ENCODE measurements at regions not wholly inside any gene's neighbourhood (a gene's known extent, or its start where the extent isn't known, plus 50 kb on each side); places are given as distances from the start of the nearest gene placed in this dataset.

DNA sequence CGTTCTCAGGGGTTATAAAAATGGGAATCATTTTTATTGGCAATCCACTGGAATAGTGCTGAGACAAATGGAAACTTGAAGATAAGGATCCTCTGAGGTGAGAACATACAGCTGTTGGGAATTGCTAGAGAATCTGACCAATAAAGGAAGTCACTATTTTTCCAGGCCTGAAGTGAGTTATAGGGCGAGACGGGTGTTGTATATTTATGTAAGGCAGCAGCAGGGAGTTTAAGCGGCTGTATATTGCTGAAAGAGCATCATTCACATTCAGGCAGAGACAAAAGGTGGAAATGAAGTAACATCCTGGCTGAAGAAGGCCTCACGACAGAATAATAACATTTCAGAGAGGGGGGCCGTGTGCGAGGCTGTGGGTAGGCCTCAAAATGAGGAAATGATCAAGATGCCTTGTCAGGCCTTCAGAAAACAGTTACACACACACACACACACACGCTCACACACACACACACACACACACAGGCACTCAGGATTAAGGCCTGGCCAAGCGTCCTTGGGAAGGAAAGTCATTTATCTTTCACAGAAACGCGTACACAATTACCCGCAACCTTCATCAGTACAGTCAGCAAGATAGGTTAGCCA, 964.9 kb upstream of the NR2F2 start:
- no peak overlapping the region for H3K4me3 ChIP-seq (ENCODE audit: control insufficient read depth, low read depth, low read length)
- TF ChIP-seq, protein P1, sequence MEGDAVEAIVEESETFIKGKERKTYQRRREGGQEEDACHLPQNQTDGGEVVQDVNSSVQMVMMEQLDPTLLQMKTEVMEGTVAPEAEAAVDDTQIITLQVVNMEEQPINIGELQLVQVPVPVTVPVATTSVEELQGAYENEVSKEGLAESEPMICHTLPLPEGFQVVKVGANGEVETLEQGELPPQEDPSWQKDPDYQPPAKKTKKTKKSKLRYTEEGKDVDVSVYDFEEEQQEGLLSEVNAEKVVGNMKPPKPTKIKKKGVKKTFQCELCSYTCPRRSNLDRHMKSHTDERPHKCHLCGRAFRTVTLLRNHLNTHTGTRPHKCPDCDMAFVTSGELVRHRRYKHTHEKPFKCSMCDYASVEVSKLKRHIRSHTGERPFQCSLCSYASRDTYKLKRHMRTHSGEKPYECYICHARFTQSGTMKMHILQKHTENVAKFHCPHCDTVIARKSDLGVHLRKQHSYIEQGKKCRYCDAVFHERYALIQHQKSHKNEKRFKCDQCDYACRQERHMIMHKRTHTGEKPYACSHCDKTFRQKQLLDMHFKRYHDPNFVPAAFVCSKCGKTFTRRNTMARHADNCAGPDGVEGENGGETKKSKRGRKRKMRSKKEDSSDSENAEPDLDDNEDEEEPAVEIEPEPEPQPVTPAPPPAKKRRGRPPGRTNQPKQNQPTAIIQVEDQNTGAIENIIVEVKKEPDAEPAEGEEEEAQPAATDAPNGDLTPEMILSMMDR (IDR thresholded peaks at IDR 0.05; ENCODE audit: control insufficient read depth, insufficient read depth, low read depth, low read length, missing control alignments) = no peak
- no peak for DNase-seq (ENCODE audit: low read depth)

GRCh38 chr15:95368191-95368590, 962.3 kb upstream of the NR2F2 start:
- TF ChIP-seq, protein P1 (IDR thresholded peaks at IDR 0.05; ENCODE audit: control insufficient read depth, insufficient read depth, low read depth, low read length, missing control alignments) = no peak
- H3K4me3 ChIP-seq (ENCODE audit: control insufficient read depth, low read depth, low read length) = no peak overlapping the region
- DNase-seq (ENCODE audit: low read depth) = no peak

- no peak overlapping the region for H3K4me3 ChIP-seq (ENCODE audit: control insufficient read depth, low read depth, low read length)
- TF ChIP-seq, protein P1 (IDR thresholded peaks at IDR 0.05; ENCODE audit: control insufficient read depth, insufficient read depth, low read depth, low read length, missing control alignments) = no peak
- DNase-seq (ENCODE audit: low read depth) = no peak
Observed at GRCh38 chr15:95368755-95369601, 961.5 kb upstream of the NR2F2 start.

GRCh38 chr15:95370291-95370690, 960.2 kb upstream of the NR2F2 start:
- no peak for DNase-seq (ENCODE audit: low read depth)
- no peak overlapping the region for H3K4me3 ChIP-seq (ENCODE audit: control insufficient read depth, low read depth, low read length)
- TF ChIP-seq, protein P1 (IDR thresholded peaks at IDR 0.05; ENCODE audit: control insufficient read depth, insufficient read depth, low read depth, low read length, missing control alignments) = no peak

DNA sequence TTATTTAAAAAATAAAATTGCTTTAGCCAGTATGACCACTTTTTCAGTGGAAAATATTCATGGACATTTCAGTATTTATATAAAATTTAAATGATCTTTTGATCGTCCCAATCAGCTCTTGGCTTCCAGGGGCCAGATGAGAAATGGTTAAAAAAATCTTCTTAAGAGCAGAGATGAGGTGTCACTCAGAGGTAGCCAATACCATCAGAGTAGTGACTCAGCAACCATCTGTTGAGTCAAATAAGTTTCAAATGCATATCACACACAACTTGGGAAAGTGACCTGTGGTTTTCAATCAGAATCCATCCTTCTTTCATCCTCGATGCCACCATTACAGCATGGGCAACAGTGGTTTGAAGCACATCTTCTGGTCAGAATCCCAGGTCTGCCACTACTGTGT, 958.8 kb upstream of the NR2F2 start:
- H3K4me3 ChIP-seq (ENCODE audit: control insufficient read depth, low read depth, low read length) = no peak overlapping the region
- TF ChIP-seq, protein P1 (IDR thresholded peaks at IDR 0.05; ENCODE audit: control insufficient read depth, insufficient read depth, low read depth, low read length, missing control alignments) = no peak
- DNase-seq (ENCODE audit: low read depth) = no peak

DNA sequence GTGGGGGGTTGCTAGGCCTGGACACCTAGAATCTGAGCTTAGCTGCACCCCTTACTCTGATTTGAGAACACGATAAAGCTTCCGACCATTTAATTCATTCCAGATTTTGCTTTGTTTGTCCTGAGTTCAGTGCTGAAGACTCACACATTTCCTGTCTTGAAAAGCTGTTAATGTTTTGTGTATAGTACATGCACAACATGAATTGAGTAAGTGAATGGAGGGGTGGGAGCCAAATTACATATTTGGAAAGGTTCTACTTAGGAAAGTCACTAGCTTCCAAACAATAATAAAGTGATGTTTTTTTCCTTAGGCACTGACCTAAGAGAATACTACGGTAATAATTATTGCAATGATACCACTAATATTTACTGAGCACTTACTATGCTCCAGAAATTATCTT, 955.2 kb upstream of the NR2F2 start:
- TF ChIP-seq, protein P1 (IDR thresholded peaks at IDR 0.05; ENCODE audit: control insufficient read depth, insufficient read depth, low read depth, low read length, missing control alignments) = no peak
- H3K4me3 ChIP-seq (ENCODE audit: control insufficient read depth, low read depth, low read length) = no peak overlapping the region
- DNase-seq (ENCODE audit: low read depth) = no peak

All from AG09309 (cell line).